SKM-1 (cell line): ENCODE measurements at regions not wholly inside any gene's neighbourhood (a gene's known extent, or its start where the extent isn't known, plus 50 kb on each side); places are given as distances from the start of the nearest gene placed in this dataset.
"Not testable (repeated sequence)": the region's sequence is repeated elsewhere in the genome, so short reads cannot be mapped to it uniquely, and the experiment has no call there.

ENCODE experiments used
- DNase-seq: peaks from one replicate; lab custom pipeline; 2025; ENCODE audit not compliant: unreplicated experiment; lab: John Stamatoyannopoulos, UW

DNA sequence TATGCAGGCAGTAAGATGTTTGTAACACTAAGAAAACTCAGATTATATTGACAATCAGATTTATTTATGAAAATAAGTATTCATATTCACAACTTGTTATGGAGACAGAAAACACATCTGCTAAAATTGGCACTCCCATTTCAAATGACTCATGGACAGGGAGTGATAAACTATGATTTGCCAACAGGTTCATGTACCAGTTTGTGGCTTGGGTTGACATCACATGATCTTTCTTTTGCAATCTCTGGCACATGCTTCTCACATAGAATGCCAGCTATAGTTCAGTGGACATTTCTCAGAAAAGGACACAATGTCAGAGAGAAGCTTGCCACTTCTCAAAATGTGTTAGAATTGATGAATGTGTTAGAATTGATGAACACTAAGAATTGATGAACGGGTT, 663.2 kb upstream of the ANKRD30A start:
- no peak for DNase-seq

GRCh38 chr10:36458437-36458836, 667.0 kb upstream of the ANKRD30A start:
- DNase-seq, result not testable (repeated sequence)

DNA sequence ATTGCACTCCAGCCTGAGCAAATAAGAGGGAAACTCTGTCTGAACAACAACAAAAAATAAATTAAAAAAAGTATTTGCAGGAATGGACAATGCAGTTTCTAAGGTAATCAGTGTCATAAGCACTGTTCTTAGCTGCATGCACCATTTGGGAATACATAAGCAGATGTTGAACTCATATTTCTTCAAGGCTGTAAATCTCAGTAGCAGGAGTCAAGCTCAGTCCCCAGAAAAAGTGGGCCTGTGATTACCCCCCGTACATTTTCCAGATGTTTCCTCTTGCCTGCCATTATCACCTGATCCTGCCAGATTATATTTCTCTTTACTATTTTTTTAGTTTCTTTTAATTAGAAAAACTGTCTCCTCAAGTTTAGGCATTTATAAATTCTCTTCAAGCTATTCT, 667.6 kb upstream of the ANKRD30A start:
- no peak for DNase-seq

- no peak for DNase-seq
These were observed 669.8 kb upstream of the ANKRD30A start for GRCh38 chr10:36455526-36456133.

- DNase-seq, result no peak
These were observed 672.5 kb upstream of the ANKRD30A start for GRCh38 chr10:36452851-36453250.

GRCh38 chr10:36451391-36451970, 673.9 kb upstream of the ANKRD30A start:
- no peak for DNase-seq

GRCh38 chr10:36450380-36450779, 675.0 kb upstream of the ANKRD30A start:
- no peak for DNase-seq

DNA sequence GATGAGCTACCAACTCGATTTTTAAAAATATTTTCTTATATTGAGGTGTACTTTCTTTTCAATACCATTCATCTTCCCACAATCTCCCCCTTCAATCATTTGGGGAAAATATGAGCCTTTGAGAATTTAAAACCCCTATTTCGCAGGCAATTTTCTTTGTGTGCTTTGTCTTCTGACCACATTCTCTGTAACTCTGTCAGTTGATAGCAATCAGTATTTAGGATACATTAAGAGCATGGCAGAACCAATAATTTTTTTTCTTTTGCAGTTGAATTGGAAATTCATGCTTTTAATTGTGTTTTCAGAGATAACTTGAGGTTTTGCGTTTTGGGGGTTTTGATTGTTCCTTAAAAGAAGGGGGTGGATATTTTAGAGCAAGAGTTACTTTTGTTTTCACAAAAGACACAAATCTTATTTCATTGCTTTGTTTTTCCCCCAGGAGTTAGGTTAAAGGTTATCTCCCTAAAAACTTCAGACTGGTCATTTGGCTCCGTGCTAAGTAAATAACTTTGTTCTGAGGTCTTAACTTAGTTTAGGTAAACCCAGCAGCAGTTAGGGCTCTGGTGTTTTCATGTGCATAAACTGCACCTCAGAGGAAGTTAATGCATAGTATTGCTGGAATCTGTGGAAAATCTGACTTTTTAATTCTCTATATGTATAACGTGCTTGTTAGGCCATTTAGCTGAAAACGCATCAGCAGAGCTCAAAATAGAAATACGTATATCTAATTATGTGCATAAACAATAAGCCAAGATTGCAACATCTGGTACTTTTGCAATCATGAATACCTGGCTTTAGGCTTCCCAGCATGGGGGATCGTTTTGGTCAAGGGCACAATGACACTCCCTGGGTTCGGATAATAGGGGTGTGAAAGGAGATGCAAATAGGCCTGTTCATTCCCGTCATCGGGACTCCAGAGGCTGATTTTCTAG, 676.4 kb upstream of the ANKRD30A start:
- DNase-seq, result no peak

DNA sequence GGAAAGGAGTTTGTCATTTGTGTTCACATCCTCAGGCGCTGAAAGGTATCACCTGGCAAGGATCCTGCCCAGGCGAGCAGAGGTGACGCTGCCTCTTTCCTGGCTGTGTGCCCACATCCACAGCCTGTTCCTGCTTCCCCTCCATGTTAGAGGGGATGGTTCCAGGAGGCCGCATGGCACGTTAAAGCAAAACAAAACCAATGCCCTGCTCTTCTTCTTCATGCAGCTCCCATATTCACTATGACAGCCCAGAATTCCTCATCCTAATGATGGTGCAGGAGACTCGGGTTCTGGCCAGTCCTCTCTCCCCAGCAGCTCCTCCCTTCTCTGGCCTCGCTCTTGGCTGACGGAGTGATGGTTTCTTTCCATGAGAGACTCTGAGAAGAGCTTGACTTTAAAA, 678.5 kb upstream of the ANKRD30A start:
- DNase-seq, result no peak

DNA sequence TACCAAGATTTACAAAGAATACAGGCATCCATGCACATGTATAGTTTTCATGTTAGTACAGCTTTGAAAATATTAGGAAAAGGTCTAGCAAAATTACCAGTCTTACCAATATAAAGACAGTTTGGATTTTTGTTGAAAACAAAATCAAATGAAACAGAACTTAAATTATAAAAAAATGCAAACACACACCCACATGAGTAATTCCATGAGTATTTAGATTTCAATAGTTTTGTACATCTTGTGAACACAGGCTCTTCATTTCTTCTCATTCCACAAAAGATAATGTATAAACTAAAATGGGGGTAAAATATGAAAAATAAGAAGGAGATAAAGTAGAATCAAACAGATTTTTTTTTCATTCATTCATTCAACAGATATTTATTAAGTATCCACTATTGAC, 682.2 kb upstream of the ANKRD30A start:
- DNase-seq, result no peak

GRCh38 chr10:36441557-36441956, 683.8 kb upstream of the ANKRD30A start:
- no peak for DNase-seq

DNA sequence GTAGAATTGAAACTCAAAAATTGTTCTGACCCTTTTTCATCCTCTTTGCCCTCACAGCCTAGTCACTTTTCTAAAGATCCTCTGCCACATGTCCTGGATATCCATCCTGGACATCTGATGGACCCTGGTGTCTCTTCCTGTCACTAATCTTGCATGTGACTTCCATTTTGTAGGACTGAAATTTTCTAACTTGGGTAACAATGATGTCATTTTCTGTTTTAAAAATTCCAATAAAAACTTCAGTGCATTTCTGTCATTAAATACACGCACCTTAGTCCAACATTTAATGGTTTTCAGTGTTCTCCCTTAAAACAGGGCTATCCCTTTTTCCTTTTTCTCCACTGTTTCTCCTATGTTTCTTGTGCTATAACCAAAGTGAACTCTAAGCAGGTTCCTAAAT, 684.9 kb upstream of the ANKRD30A start:
- DNase-seq, result no peak

- no peak for DNase-seq
These were observed 688.0 kb upstream of the ANKRD30A start for GRCh38 chr10:36437367-36437766.

GRCh38 chr10:36428507-36428906, 696.9 kb upstream of the ANKRD30A start:
- DNase-seq, result no peak

DNA sequence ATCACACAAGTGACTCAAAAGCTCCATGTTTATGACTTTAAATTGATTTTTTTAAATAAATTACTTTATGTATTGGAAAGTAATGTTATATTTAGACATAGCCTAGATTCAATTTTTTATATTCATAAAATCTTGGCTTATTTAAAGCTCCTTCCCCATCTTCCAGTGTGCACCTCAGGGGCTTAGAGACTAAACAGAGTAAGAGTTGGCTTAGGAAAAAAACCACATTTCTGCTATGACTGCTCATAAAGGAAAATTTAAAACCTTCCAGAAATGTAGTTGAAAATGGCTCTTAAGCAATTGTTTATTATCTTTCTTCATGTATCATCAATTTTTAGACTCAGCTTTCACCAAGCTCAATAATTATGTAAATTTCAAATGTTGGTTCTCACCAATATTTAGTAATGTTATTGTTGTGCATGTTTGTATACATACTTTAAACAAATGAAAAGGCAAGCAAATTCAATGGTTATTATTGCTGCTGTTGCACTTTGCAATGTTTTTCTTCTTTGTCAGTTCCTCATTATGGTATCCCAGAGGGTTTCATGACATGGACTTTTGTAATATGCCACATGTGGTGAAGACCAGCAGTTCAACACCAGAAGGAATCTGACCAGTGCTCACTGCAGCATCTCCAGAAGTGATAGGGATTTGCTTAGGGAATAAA, 700.1 kb upstream of the ANKRD30A start:
- DNase-seq, result no peak

GRCh38 chr10:36424502-36424901, 700.9 kb upstream of the ANKRD30A start:
- DNase-seq, result no peak

- no peak for DNase-seq
These were observed 701.6 kb upstream of the ANKRD30A start for GRCh38 chr10:36423821-36424248.

DNA sequence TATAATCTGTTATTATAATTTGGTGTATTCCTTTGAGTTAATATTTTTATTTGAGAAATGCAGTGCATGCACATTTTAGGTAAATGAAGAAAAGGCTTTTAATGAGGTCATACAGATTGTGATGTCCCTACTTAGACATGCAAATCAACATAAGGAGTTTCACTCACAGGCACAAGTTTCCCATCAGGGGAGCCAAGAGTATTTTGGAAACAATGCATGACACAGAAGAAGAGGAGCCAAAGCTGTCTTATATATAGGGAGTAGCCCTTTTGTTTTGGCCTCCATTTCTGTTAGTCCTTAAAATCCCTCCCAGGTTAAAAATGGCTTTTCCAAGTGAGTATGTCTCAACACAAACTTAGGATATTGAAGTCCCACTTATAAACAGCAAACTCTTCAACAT, 703.4 kb upstream of the ANKRD30A start:
- no peak for DNase-seq

- DNase-seq, result no peak
These were observed 708.9 kb upstream of the ANKRD30A start for GRCh38 chr10:36416513-36416912.

- DNase-seq, result no peak
These were observed 712.5 kb upstream of the ANKRD30A start for GRCh38 chr10:36412942-36413341.

- not testable (repeated sequence) for DNase-seq
These were observed 725.2 kb upstream of the ANKRD30A start for GRCh38 chr10:36400238-36400637.

DNA sequence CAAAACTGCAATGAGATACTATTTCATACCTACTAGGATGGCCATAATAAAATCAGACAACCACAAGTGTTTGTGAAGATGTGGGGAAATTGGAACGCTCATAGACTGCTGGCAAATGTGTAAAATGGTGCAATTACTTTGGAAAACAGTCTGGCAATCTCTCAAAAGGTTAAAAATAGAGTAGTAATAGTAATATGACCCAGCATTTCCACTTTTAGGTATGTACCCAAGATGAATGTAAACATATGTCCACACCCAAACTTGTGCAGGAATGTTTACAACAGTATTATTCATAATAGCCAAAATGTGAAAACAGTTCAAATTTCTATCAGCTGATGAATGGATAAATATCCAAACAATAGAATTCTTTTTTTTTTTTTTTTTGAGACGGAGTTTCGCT, 731.6 kb upstream of the ANKRD30A start:
- no peak for DNase-seq
